AG10803 (cell line): ENCODE measurements at regions not wholly inside any gene's neighbourhood (a gene's known extent, or its start where the extent isn't known, plus 50 kb on each side); places are given as distances from the start of the nearest gene placed in this dataset.

ENCODE experiments used
- DNase-seq: peaks from one replicate; pipeline ENCODE4 v3.0.0; 2010; ENCODE audit warnings: low read depth
- H3K4me3 ChIP-seq: 2 replicates; pipeline ENCODE4 v1.5.1; 2011; ENCODE audit warnings: mild to moderate bottlenecking, low read length, control low read depth
- TF ChIP-seq, protein P1 (sequence below): conservative IDR thresholded peaks from 2 replicates; pipeline ENCODE4 v1.5.1; 2011; ENCODE audit warnings: mild to moderate bottlenecking, low read length, control low read depth, inconsistent platforms

DNA sequence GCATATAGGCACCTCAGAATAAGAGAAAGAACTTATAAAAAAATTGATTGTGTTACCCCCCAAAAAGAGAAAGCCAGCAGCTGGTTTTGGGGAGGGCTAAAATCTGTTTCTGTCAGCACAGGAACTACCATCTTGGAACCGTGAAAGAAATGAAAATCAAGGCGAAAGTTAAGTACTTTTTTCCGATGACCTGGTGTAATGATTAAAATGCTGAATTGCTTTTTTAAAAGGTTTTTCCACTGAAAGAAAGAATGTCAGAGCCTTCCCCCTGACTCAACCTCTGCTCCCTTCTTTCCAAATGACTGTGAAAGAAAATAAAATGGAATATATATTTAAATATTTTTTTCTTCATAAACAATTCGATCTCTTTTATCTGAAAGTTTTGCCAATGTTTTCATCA is 570.5 kb upstream of the CFAP20DC start:
- TF ChIP-seq, protein P1, sequence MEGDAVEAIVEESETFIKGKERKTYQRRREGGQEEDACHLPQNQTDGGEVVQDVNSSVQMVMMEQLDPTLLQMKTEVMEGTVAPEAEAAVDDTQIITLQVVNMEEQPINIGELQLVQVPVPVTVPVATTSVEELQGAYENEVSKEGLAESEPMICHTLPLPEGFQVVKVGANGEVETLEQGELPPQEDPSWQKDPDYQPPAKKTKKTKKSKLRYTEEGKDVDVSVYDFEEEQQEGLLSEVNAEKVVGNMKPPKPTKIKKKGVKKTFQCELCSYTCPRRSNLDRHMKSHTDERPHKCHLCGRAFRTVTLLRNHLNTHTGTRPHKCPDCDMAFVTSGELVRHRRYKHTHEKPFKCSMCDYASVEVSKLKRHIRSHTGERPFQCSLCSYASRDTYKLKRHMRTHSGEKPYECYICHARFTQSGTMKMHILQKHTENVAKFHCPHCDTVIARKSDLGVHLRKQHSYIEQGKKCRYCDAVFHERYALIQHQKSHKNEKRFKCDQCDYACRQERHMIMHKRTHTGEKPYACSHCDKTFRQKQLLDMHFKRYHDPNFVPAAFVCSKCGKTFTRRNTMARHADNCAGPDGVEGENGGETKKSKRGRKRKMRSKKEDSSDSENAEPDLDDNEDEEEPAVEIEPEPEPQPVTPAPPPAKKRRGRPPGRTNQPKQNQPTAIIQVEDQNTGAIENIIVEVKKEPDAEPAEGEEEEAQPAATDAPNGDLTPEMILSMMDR = no peak
- no peak for DNase-seq
- no peak overlapping the region for H3K4me3 ChIP-seq

- TF ChIP-seq, protein P1 = no peak
- no peak overlapping the region for H3K4me3 ChIP-seq
- DNase-seq = no peak
Measured at GRCh38 chr3:59612444-59612715, 562.6 kb upstream of the CFAP20DC start.

- DNase-seq = no peak
- TF ChIP-seq, protein P1 = no peak
- H3K4me3 ChIP-seq = no peak overlapping the region
Measured at GRCh38 chr3:59611649-59612443, 562.0 kb upstream of the CFAP20DC start.

- TF ChIP-seq, protein P1 = no peak
- DNase-seq = peak; percentile 74
- no peak overlapping the region for H3K4me3 ChIP-seq
Measured at GRCh38 chr3:59609657-59610348, 560.0 kb upstream of the CFAP20DC start.

- no peak for DNase-seq
- TF ChIP-seq, protein P1 = no peak
- no peak overlapping the region for H3K4me3 ChIP-seq
Measured at GRCh38 chr3:59608356-59608755, 558.5 kb upstream of the CFAP20DC start.

DNA sequence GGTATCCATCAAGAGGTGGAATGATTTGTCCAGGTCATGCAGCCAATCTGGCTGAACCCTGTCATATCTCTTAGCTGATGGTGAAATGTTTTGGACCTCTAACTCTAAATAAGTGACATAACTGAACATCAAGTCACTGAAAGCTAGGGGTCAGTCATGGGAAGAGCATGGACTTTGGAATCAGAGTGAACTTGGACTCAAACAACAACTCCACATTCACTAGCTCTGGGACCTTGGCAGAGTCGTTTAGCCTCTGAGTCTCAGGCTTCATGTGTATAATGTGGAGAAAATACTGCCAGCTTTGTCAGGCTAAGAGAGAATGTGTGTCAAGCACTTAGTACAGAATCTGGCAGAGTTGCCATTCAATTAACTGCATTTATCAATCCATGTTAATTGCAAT is 557.8 kb upstream of the CFAP20DC start:
- TF ChIP-seq, protein P1 = peak; percentile 45
- H3K4me3 ChIP-seq = no peak overlapping the region
- peak; percentile 42 for DNase-seq
